HepG2 (cell line): ENCODE measurements at regions not wholly inside any gene's neighbourhood (a gene's known extent, or its start where the extent isn't known, plus 50 kb on each side); places are given as distances from the start of the nearest gene placed in this dataset.

Experiments used
- ATAC-seq: fragments of 200-7000 bp; cut with Tn5 transposase; 3 replicates; pipeline ENCODE4 v1.9.1; 2020; ENCODE audit warnings: mild to moderate bottlenecking, moderate library complexity
- BruUV-seq: library from RNA; stranded (reverse); fragments of 400-500 nt; replicated peaks from 2 replicates; lab custom pipeline; 2021; lab: Mats Ljungman, UMichigan
- CTCF ChIA-PET: fragments of 300-600 bp; formaldehyde crosslinking; extraction: SDS; loops from one replicate; lab custom pipeline; 2021; ENCODE audit warnings: low total read pairs, inconsistent platforms, low intra/inter-chr PET ratio; lab: Yijun Ruan, JAX
- POLR2A ChIA-PET: fragments of 350-600 bp; sonication (Branson Sonifier 250); formaldehyde crosslinking; loops from one replicate; lab custom pipeline; 2020; ENCODE audit warnings: antibody characterized with exemption, inconsistent platforms; lab: Yijun Ruan, JAX
- DNase-seq: peaks from one replicate; pipeline ENCODE4 v3.0.0-alpha.2; 2015; ENCODE audit warnings: low spot score
- FAIRE-seq: peaks from 3 replicates; lab custom pipeline; 2011; peaks lifted over from hg19 to GRCh38; lab: Jason Lieb, UNC
- H2AFZ ChIP-seq: one replicate; pipeline ENCODE4 v1.6.1; 2011; ENCODE audit warnings: low read length, inconsistent platforms
- H3K27ac ChIP-seq: fragments of 300-600 bp; 3 replicates; pipeline ENCODE4 v1.8.0; 2011; ENCODE audit warnings: mixed run types, mild to moderate bottlenecking, mixed read lengths, low read length, inconsistent platforms; ENCODE audit not compliant: insufficient read depth; ENCODE audit errors: extremely low read length
- H3K27me3 ChIP-seq, 2 experiments: fragments of 200-600 bp in 1 of 2; 2 replicates in 1 of 2; 3 replicates in 1 of 2; pipeline versions ENCODE4 v1.6.0 to v1.8.0; 2011; ENCODE audit warnings: low read length in 2 of 2, mild to moderate bottlenecking in 2 of 2, moderate library complexity in 2 of 2, inconsistent platforms in 1 of 2; ENCODE audit not compliant: insufficient read depth in 2 of 2, control insufficient read depth in 1 of 2
- H3K36me3 ChIP-seq, 2 experiments: fragments of 200-600 bp in 1 of 2; replicated peaks in 1 of 2; 2 replicates in 1 of 2; 3 replicates in 1 of 2; pipeline versions ENCODE4 v1.5.1 to v1.8.0; 2011; ENCODE audit warnings: low read length in 2 of 2, inconsistent platforms in 1 of 2; ENCODE audit not compliant: insufficient read depth in 2 of 2, control insufficient read depth in 1 of 2
- H3K4me1 ChIP-seq: 2 replicates; pipeline ENCODE4 v1.5.1; 2012; ENCODE audit warnings: low read length, inconsistent platforms; ENCODE audit not compliant: insufficient read depth
- H3K4me2 ChIP-seq: 2 replicates; pipeline ENCODE4 v1.6.0; 2011; ENCODE audit warnings: low read depth, low read length, inconsistent platforms
- H3K4me3 ChIP-seq, 3 experiments: fragments of 200-600 bp in 1 of 3; sonication (generic), shearing (Covaris generic) in 1 of 3; replicated peaks in 1 of 3; 2 replicates each; pipeline ENCODE4 v1.5.1; 2011 to 2016; ENCODE audit warnings: low read length in 3 of 3, inconsistent platforms in 2 of 3, low read depth in 2 of 3, mild to moderate bottlenecking in 2 of 3, control low read depth in 1 of 3, mixed read lengths in 1 of 3; ENCODE audit not compliant: insufficient read depth in 1 of 3
- H3K79me2 ChIP-seq: one replicate; pipeline ENCODE4 v1.6.1; 2011; ENCODE audit warnings: low read length, inconsistent platforms; ENCODE audit not compliant: insufficient read depth
- H3K9ac ChIP-seq: 2 replicates; pipeline ENCODE4 v1.6.0; 2011; ENCODE audit warnings: mild to moderate bottlenecking, low read depth, low read length, inconsistent platforms; ENCODE audit not compliant: insufficient read depth
- H3K9me3 ChIP-seq: 2 replicates; pipeline ENCODE4 v1.5.1; 2012; ENCODE audit warnings: mild to moderate bottlenecking, low read length
- H4K20me1 ChIP-seq: 2 replicates; pipeline ENCODE4 v1.6.0; 2011; ENCODE audit warnings: inconsistent platforms, mild to moderate bottlenecking, low read length, moderate library complexity; ENCODE audit not compliant: insufficient read depth
- CHD2 ChIP-seq: IDR thresholded peaks from 2 replicates; pipeline ENCODE4 v1.6.1; 2011; ENCODE audit warnings: low read depth, low read length, improper control_type of control experiment
- HBP1 ChIP-seq: IDR thresholded peaks from 2 replicates; pipeline ENCODE4 v1.6.1; 2016; ENCODE audit warnings: low read depth, control low read depth
- HOXA3 ChIP-seq: sonication (generic); formaldehyde crosslinking; IDR thresholded peaks from 2 replicates; pipeline ENCODE4 v1.5.0; 2020; ENCODE audit warnings: missing genetic modification reagents
- ISX ChIP-seq: sonication (generic); formaldehyde crosslinking; conservative IDR thresholded peaks from 2 replicates; pipeline ENCODE4 v1.5.0; 2020; ENCODE audit warnings: missing genetic modification reagents
- MLX ChIP-seq: IDR thresholded peaks from 2 replicates; pipeline ENCODE4 v1.6.1; 2016
- ZNF367 ChIP-seq: sonication (generic); formaldehyde crosslinking; IDR thresholded peaks from 2 replicates; pipeline ENCODE4 v1.4.0; 2020; ENCODE audit warnings: missing genetic modification reagents, borderline replicate concordance
- ZNF431 ChIP-seq: sonication (generic); formaldehyde crosslinking; IDR thresholded peaks from 2 replicates; pipeline ENCODE4 v1.9.0; 2022; ENCODE audit warnings: missing genetic modification reagents, low read depth, mild to moderate bottlenecking, borderline replicate concordance
- WGBS: methylation state at CpG from one replicate; pipeline ENCODE4 v1.1.6; 2017; ENCODE audit warnings: low lambda C conversion rate; 5-methylcytosine and 5-hydroxymethylcytosine counted together
- in situ Hi-C: cut with HindIII; loops from 2 replicates; pipeline ENCODE4 v1.10.0; 2017; ENCODE audit warnings: low pct_unique_long_range_greater_than_20kb; ENCODE audit not compliant: extremely low pct_ligation_motif_present
- intact Hi-C: fragments of 100-400 bp; cut with micrococcal nuclease; formaldehyde crosslinking; loops from one replicate; pipeline ENCODE4 v1.10.0; 2022; ENCODE audit not compliant: unreplicated experiment

GRCh38 chr13:102462570-102462969, 60.7 kb upstream of the FGF14 start:
- no peaks in the 10 kb centered on the region for H3K9me3 ChIP-seq
- no peak overlapping the region for H3K9ac ChIP-seq
- no peaks in the 10 kb centered on the region for H3K36me3 ChIP-seq
- intact Hi-C loops = no loop called here
- H3K27ac ChIP-seq = no peak overlapping the region
- H4K20me1 ChIP-seq = no peaks in the 10 kb centered on the region
- no peak for ATAC-seq
- WGBS = 2% methylated on average over 3 of the region's 3 CpGs
- no peak overlapping the region for H3K4me2 ChIP-seq
- no TSS peak for BruUV-seq
- CTCF ChIA-PET = no interaction called here
- in situ Hi-C loops = no loop called here
- peaks cover 0 to 4% of the 10 kb centered on the region in 2 experiments; a peak in 1 of 5 replicates for H3K27me3 ChIP-seq
- POLR2A ChIA-PET = no interaction called here
- no peak for FAIRE-seq
- H3K79me2 ChIP-seq = no peaks in the 10 kb centered on the region
- no peak for DNase-seq
- H3K4me3 ChIP-seq = no peak overlapping the region
- 0 out of 2 replicates have a peak, but pooled peaks cover 3% of the 10 kb centered on the region for H3K4me1 ChIP-seq
- TF ChIP-seq ZNF367 = no peak
- no peak for TF ChIP-seq CHD2
- no peak for TF ChIP-seq MLX
- TF ChIP-seq ZNF431 (CRISPR knock-in tag) = no peak
- TF ChIP-seq HBP1 (CRISPR knock-in tag) = no peak
- no peak for TF ChIP-seq HOXA3 (CRISPR knock-in tag)
- no peak overlapping the region for H2AFZ ChIP-seq

GRCh38 chr13:102461302-102461701, 59.5 kb upstream of the FGF14 start:
- ChIA-PET CTCF (no interaction called here), POLR2A (no interaction called here)
- DNase-seq (no peak), FAIRE-seq (no peak), ATAC-seq (no peak)
- H3K36me3 ChIP-seq = no peaks in the 10 kb centered on the region
- H3K27ac ChIP-seq = no peak overlapping the region
- H3K79me2 ChIP-seq = no peaks in the 10 kb centered on the region
- H3K4me3 ChIP-seq = no peak overlapping the region
- peaks cover 0 to 4% of the 10 kb centered on the region in 2 experiments; a peak in 1 of 5 replicates for H3K27me3 ChIP-seq
- BruUV-seq = no TSS peak
- H3K9ac ChIP-seq = no peak overlapping the region
- H3K4me1 ChIP-seq = 0 out of 2 replicates have a peak, but pooled peaks cover 6% of the 10 kb centered on the region
- H3K4me2 ChIP-seq = no peak overlapping the region
- in situ Hi-C loops = no loop called here
- TF ChIP-seq ISX = no peak
- TF ChIP-seq, all 625 proteins: peak for 0
- no peaks in the 10 kb centered on the region for H3K9me3 ChIP-seq
- WGBS = 10% methylated on average over 1 of the region's 1 CpG
- intact Hi-C loops = no loop called here
- H4K20me1 ChIP-seq = no peaks in the 10 kb centered on the region
- no peak overlapping the region for H2AFZ ChIP-seq
